SK-N-SH treated with all-trans-retinoic acid at 6 μM for 48 hours (cell line): ENCODE measurements at regions not wholly inside any gene's neighbourhood (a gene's known extent, or its start where the extent isn't known, plus 50 kb on each side); places are given as distances from the start of the nearest gene placed in this dataset.

Source experiments
- ATAC-seq: fragments of 200-7000 bp; cut with Tn5 transposase; 3 replicates; pipeline ENCODE4 v1.9.1; 2020; ENCODE audit warnings: mild to moderate bottlenecking, moderate library complexity
- ARNTL ChIP-seq: fragments of 450-650 bp; formaldehyde crosslinking; IDR thresholded peaks from 2 replicates; pipeline ENCODE4 v1.5.0; 2020; ENCODE audit warnings: low read depth, mild to moderate bottlenecking, moderate library complexity, borderline replicate concordance
- BACH2 ChIP-seq: fragments of 250-450 bp; sonication (Bioruptor Pico); IDR thresholded peaks from 2 replicates; pipeline ENCODE4 v1.9.0; 2021; ENCODE audit warnings: mild to moderate bottlenecking, borderline replicate concordance
- CSDC2 ChIP-seq: fragments of 250-450 bp; sonication (Bioruptor Pico); IDR thresholded peaks from 2 replicates; pipeline ENCODE4 v1.5.0; 2020; ENCODE audit warnings: mild to moderate bottlenecking, moderate library complexity
- ESRRG ChIP-seq: fragments of 250-450 bp; sonication (Bioruptor Pico); IDR thresholded peaks from 2 replicates; pipeline ENCODE4 v1.6.1; 2021; ENCODE audit warnings: mild to moderate bottlenecking
- GLIS3 ChIP-seq: fragments of 250-450 bp; sonication (Bioruptor Pico); IDR thresholded peaks from 2 replicates; pipeline ENCODE4 v1.5.0; 2020; ENCODE audit warnings: mild to moderate bottlenecking, moderate library complexity
- ISL1 ChIP-seq: fragments of 250-450 bp; sonication (Bioruptor Pico); IDR thresholded peaks from 2 replicates; pipeline ENCODE4 v2.1.2; 2022; ENCODE audit warnings: mild to moderate bottlenecking, moderate library complexity
- OSR1 ChIP-seq: fragments of 250-450 bp; sonication (Bioruptor Pico); IDR thresholded peaks from 2 replicates; pipeline ENCODE4 v1.8.0; 2022; ENCODE audit warnings: moderate library complexity, mild to moderate bottlenecking, inconsistent platforms
- PPARA ChIP-seq: fragments of 250-450 bp; sonication (Bioruptor Pico); IDR thresholded peaks from 2 replicates; pipeline ENCODE4 v1.5.0; 2020; ENCODE audit warnings: mild to moderate bottlenecking, borderline replicate concordance
- SNAI2 ChIP-seq: fragments of 250-450 bp; sonication (Bioruptor Pico); IDR thresholded peaks from 2 replicates; pipeline ENCODE4 v1.5.0; 2020; ENCODE audit warnings: mild to moderate bottlenecking, moderate library complexity
- TCF4 ChIP-seq: fragments of 250-450 bp; sonication (Bioruptor Pico); IDR thresholded peaks from 2 replicates; pipeline ENCODE4 v1.8.0; 2021; ENCODE audit warnings: mild to moderate bottlenecking, moderate library complexity, borderline replicate concordance
- ZC3H10 ChIP-seq: fragments of 250-450 bp; sonication (Bioruptor Pico); IDR thresholded peaks from 2 replicates; pipeline ENCODE4 v1.5.1; 2021; ENCODE audit warnings: mild to moderate bottlenecking, moderate library complexity
- ZFP3 ChIP-seq: fragments of 250-450 bp; sonication (Bioruptor Pico); IDR thresholded peaks from 2 replicates; pipeline ENCODE4 v1.5.0; 2020; ENCODE audit warnings: mild to moderate bottlenecking, moderate library complexity
- ZFP30 ChIP-seq: fragments of 450-650 bp; formaldehyde crosslinking; IDR thresholded peaks from 2 replicates; pipeline ENCODE4 v1.5.0; 2022; ENCODE audit warnings: mild to moderate bottlenecking, moderate library complexity
- ZNF70 ChIP-seq: fragments of 450-650 bp; formaldehyde crosslinking; IDR thresholded peaks from 2 replicates; pipeline ENCODE4 v1.5.0; 2020; ENCODE audit warnings: mild to moderate bottlenecking, moderate library complexity
- ZNF8 ChIP-seq: fragments of 450-650 bp; formaldehyde crosslinking; IDR thresholded peaks from 2 replicates; pipeline ENCODE4 v1.5.0; 2020; ENCODE audit warnings: mild to moderate bottlenecking, moderate library complexity
- TF ChIP-seq, protein P1 (sequence below): fragments of 250-450 bp; sonication (Bioruptor Pico); IDR thresholded peaks from 2 replicates; pipeline ENCODE4 v1.5.1; 2020; ENCODE audit warnings: low read depth, mild to moderate bottlenecking, moderate library complexity
- TF ChIP-seq, protein P2 (sequence below): fragments of 250-450 bp; sonication (Bioruptor Pico); IDR thresholded peaks from 2 replicates; pipeline ENCODE4 v1.8.0; 2020; ENCODE audit warnings: mild to moderate bottlenecking, moderate library complexity, borderline replicate concordance
- TF ChIP-seq, protein P3 (sequence below): fragments of 250-450 bp; sonication (Bioruptor Pico); IDR thresholded peaks from 2 replicates; pipeline ENCODE4 v1.8.0; 2021; ENCODE audit warnings: low read depth, mild to moderate bottlenecking, moderate library complexity, borderline replicate concordance
- TF ChIP-seq, protein P4 (sequence below): fragments of 250-450 bp; sonication (Bioruptor Pico); IDR thresholded peaks from 2 replicates; pipeline ENCODE4 v1.5.1; 2021; ENCODE audit warnings: mild to moderate bottlenecking, moderate library complexity
- TF ChIP-seq, protein P5 (sequence below): fragments of 250-450 bp; sonication (Bioruptor Pico); IDR thresholded peaks from 2 replicates; pipeline ENCODE4 v1.5.0; 2020; ENCODE audit warnings: mild to moderate bottlenecking, moderate library complexity

DNA sequence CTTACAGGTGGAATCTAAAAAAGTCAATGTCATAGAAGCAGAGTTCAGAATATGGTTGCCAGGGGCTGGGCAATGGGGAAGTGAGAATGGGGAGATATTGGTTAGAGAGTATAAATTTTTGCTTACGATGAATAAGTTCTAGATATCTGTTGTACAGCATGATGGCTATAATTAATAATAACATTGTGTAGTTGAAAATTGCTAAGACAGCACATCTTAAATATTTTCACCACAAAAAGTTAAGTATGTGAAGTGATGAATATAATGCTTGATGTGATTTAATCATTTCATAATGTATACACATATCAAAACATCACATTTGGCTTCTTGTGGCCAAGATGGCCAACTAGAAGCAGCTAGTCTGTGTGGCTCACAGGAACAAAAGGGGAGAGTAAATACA lies 425.9 kb upstream of the ACO1 start:
- ATAC-seq: no peak
- TF ChIP-seq, protein P1, sequence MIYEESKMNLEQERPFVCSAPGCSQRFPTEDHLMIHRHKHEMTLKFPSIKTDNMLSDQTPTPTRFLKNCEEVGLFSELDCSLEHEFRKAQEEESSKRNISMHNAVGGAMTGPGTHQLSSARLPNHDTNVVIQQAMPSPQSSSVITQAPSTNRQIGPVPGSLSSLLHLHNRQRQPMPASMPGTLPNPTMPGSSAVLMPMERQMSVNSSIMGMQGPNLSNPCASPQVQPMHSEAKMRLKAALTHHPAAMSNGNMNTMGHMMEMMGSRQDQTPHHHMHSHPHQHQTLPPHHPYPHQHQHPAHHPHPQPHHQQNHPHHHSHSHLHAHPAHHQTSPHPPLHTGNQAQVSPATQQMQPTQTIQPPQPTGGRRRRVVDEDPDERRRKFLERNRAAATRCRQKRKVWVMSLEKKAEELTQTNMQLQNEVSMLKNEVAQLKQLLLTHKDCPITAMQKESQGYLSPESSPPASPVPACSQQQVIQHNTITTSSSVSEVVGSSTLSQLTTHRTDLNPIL: no peak
- TF ChIP-seq ZC3H10 (CRISPR knock-in tag) (no peak), ZNF8 (no peak), BACH2 (no peak), ARNTL (no peak), ISL1 (CRISPR knock-in tag) (no peak), ESRRG (CRISPR knock-in tag) (no peak), PPARA (CRISPR knock-in tag) (no peak), ZFP3 (no peak), OSR1 (CRISPR knock-in tag) (no peak), TCF4 (CRISPR knock-in tag) (no peak), CSDC2 (CRISPR knock-in tag) (no peak)
- TF ChIP-seq, protein P2, sequence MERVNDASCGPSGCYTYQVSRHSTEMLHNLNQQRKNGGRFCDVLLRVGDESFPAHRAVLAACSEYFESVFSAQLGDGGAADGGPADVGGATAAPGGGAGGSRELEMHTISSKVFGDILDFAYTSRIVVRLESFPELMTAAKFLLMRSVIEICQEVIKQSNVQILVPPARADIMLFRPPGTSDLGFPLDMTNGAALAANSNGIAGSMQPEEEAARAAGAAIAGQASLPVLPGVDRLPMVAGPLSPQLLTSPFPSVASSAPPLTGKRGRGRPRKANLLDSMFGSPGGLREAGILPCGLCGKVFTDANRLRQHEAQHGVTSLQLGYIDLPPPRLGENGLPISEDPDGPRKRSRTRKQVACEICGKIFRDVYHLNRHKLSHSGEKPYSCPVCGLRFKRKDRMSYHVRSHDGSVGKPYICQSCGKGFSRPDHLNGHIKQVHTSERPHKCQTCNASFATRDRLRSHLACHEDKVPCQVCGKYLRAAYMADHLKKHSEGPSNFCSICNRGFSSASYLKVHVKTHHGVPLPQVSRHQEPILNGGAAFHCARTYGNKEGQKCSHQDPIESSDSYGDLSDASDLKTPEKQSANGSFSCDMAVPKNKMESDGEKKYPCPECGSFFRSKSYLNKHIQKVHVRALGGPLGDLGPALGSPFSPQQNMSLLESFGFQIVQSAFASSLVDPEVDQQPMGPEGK (CRISPR knock-in tag): no peak
- TF ChIP-seq, protein P3, sequence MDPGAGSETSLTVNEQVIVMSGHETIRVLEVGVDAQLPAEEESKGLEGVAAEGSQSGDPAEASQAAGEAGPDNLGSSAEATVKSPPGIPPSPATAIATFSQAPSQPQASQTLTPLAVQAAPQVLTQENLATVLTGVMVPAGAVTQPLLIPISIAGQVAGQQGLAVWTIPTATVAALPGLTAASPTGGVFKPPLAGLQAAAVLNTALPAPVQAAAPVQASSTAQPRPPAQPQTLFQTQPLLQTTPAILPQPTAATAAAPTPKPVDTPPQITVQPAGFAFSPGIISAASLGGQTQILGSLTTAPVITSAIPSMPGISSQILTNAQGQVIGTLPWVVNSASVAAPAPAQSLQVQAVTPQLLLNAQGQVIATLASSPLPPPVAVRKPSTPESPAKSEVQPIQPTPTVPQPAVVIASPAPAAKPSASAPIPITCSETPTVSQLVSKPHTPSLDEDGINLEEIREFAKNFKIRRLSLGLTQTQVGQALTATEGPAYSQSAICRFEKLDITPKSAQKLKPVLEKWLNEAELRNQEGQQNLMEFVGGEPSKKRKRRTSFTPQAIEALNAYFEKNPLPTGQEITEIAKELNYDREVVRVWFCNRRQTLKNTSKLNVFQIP: no peak
- TF ChIP-seq, all 23 proteins: peak for 0

DNA sequence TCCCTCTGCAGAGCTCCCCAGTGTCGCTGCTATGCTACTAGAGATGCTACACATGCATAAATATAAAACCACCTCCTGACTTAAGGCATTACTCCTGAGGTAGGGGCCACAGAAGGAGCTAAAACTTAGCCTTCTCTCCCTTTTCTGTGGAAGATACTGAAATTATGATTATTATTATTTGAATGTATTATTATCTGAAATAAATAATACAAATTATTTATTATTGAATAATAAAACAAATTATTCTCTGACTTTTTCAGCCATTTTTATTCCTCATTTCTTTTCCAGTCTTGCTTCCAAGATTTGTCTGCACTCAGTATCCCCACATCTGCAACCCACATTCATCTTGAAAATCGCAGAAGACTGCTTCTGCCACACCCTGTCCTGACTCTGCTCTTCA lies 414.9 kb upstream of the ACO1 start:
- TF ChIP-seq GLIS3 (CRISPR knock-in tag) (no peak), CSDC2 (CRISPR knock-in tag) (no peak), ZNF8 (no peak), BACH2 (no peak), ZFP30 (CRISPR knock-in tag) (no peak), PPARA (CRISPR knock-in tag) (no peak), ARNTL (no peak), SNAI2 (CRISPR knock-in tag) (no peak), ZNF70 (CRISPR knock-in tag) (no peak), TCF4 (CRISPR knock-in tag) (no peak), ESRRG (CRISPR knock-in tag) (no peak), ZFP3 (no peak)
- TF ChIP-seq, protein P1: no peak
- TF ChIP-seq, protein P4, sequence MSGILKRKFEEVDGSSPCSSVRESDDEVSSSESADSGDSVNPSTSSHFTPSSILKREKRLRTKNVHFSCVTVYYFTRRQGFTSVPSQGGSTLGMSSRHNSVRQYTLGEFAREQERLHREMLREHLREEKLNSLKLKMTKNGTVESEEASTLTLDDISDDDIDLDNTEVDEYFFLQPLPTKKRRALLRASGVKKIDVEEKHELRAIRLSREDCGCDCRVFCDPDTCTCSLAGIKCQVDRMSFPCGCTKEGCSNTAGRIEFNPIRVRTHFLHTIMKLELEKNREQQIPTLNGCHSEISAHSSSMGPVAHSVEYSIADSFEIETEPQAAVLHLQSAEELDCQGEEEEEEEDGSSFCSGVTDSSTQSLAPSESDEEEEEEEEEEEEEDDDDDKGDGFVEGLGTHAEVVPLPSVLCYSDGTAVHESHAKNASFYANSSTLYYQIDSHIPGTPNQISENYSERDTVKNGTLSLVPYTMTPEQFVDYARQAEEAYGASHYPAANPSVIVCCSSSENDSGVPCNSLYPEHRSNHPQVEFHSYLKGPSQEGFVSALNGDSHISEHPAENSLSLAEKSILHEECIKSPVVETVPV (CRISPR knock-in tag): no peak
- TF ChIP-seq, protein P5, sequence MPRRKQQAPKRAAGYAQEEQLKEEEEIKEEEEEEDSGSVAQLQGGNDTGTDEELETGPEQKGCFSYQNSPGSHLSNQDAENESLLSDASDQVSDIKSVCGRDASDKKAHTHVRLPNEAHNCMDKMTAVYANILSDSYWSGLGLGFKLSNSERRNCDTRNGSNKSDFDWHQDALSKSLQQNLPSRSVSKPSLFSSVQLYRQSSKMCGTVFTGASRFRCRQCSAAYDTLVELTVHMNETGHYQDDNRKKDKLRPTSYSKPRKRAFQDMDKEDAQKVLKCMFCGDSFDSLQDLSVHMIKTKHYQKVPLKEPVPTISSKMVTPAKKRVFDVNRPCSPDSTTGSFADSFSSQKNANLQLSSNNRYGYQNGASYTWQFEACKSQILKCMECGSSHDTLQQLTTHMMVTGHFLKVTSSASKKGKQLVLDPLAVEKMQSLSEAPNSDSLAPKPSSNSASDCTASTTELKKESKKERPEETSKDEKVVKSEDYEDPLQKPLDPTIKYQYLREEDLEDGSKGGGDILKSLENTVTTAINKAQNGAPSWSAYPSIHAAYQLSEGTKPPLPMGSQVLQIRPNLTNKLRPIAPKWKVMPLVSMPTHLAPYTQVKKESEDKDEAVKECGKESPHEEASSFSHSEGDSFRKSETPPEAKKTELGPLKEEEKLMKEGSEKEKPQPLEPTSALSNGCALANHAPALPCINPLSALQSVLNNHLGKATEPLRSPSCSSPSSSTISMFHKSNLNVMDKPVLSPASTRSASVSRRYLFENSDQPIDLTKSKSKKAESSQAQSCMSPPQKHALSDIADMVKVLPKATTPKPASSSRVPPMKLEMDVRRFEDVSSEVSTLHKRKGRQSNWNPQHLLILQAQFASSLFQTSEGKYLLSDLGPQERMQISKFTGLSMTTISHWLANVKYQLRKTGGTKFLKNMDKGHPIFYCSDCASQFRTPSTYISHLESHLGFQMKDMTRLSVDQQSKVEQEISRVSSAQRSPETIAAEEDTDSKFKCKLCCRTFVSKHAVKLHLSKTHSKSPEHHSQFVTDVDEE (CRISPR knock-in tag): no peak
- TF ChIP-seq, protein P3: no peak
- ATAC-seq: no peak
